ENCODE measurements at regions not wholly inside any gene's neighbourhood (a gene's known extent, or its start where the extent isn't known, plus 50 kb on each side); places are given as distances from the start of the nearest gene placed in this dataset.

DNA sequence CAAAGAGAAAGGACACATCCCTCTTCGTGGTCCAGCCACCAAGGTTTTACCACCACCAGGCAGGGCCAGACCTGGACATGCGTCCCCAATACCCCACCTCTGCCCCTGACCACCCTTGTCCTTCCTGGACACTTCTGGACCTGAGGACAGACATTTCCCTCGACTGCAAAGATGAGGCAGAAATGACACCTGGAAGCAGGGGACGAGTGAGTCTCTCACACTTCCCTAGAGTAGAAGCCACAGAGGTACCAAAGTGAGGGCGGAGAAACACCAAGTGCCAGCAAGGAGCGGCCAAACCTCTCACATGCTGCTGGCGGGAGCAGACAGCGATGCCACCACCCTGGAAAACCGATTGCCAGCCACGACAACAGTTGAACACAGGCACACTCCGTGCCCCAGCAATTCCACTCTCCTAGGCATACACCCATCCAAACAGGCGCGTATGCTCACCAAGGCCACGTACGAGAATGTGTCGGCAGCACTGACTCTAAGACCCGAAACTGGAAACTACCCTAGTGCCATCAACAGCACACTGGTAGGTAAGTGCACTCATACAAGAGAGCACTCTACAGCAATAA lies 207.0 kb upstream of the NSMCE3 start:
- TF ChIP-seq, protein P1, sequence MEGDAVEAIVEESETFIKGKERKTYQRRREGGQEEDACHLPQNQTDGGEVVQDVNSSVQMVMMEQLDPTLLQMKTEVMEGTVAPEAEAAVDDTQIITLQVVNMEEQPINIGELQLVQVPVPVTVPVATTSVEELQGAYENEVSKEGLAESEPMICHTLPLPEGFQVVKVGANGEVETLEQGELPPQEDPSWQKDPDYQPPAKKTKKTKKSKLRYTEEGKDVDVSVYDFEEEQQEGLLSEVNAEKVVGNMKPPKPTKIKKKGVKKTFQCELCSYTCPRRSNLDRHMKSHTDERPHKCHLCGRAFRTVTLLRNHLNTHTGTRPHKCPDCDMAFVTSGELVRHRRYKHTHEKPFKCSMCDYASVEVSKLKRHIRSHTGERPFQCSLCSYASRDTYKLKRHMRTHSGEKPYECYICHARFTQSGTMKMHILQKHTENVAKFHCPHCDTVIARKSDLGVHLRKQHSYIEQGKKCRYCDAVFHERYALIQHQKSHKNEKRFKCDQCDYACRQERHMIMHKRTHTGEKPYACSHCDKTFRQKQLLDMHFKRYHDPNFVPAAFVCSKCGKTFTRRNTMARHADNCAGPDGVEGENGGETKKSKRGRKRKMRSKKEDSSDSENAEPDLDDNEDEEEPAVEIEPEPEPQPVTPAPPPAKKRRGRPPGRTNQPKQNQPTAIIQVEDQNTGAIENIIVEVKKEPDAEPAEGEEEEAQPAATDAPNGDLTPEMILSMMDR (conservative IDR thresholded peaks at IDR 0.05) = no peak
- no peaks in the 10 kb centered on the region for H3K36me3 Mint-ChIP-seq
- no peaks in the 10 kb centered on the region for H3K9me3 Mint-ChIP-seq

DNA sequence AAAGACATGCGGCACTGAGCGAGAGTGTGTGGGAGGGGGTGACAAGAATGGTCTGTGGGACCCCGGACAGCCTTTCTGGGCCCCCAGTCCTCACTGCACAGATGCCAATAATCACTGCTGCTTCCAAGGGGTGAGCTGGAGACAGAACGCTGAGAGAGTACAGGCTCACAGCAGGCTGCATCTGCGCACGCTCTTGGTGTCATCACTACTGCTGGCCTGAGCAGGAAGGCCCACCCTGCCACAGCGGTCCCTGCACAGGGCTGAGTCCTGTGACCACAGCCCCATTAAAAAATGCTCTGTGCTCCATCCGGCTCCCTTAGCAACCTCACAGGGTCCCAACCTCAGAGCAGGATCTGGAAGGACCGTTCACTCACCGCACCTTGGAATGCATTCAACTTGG lies 205.5 kb upstream of the NSMCE3 start:
- no peak for DNase-seq (ENCODE audit: extremely low spot score, unreplicated experiment)
- H3K36me3 Mint-ChIP-seq = no peaks in the 10 kb centered on the region
- TF ChIP-seq, protein P1 (conservative IDR thresholded peaks at IDR 0.05) = no peak
- no peak overlapping the region for H3K4me3 Mint-ChIP-seq
- peaks cover 10% of the 10 kb centered on the region for H3K4me1 Mint-ChIP-seq (ENCODE audit: unreplicated experiment)
- H3K27me3 Mint-ChIP-seq = peaks cover 3% of the 10 kb centered on the region
- no peaks in the 10 kb centered on the region for H3K9me3 Mint-ChIP-seq
- H3K27ac Mint-ChIP-seq = no peak overlapping the region

More for the DNA sequence above, 207.0 kb upstream of the NSMCE3 start:
- Mint-ChIP-seq H3K4me1 (ENCODE audit: unreplicated experiment) (no peaks in the 10 kb centered on the region), H3K4me3 (no peak overlapping the region), H3K27me3 (peaks cover 3% of the 10 kb centered on the region), H3K27ac (no peak overlapping the region)
- DNase-seq (ENCODE audit: extremely low spot score, unreplicated experiment) = no peak

- Mint-ChIP-seq H3K4me1 (ENCODE audit: unreplicated experiment) (peaks cover 10% of the 10 kb centered on the region), H3K9me3 (no peaks in the 10 kb centered on the region), H3K36me3 (no peaks in the 10 kb centered on the region), H3K27me3 (peaks cover 3% of the 10 kb centered on the region), H3K27ac (no peak overlapping the region), H3K4me3 (no peak overlapping the region)
- TF ChIP-seq, protein P1 (conservative IDR thresholded peaks at IDR 0.05) = no peak
- DNase-seq (ENCODE audit: extremely low spot score, unreplicated experiment) = no peak
Measured at GRCh38 chr15:29473621-29474105, 204.0 kb upstream of the NSMCE3 start.

DNA sequence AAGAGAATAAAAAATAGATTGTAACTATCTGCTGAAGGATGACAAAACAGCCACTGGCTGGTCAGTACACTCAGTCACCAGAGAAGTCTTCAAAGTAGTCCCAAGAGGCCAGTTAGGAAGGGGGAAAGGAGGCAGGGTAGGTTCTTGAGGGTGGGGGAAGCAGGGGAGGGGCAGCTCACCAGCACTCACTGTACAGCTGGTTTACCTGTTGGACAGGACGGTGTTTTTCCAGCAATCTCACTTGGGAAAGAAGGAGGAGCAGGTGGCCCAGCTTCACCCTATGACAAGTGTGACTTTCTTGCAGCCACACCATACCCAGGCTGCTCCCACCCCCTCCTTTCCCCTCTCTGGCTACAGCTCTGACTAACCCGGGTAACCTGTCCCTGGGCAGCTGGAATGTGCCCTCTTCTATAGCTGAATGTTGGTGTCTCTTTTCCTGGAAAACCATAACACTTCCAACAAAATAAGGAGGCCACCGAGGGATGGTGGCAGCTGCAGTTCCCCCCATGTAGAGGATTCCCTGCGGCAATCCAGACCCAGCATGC lies 203.4 kb upstream of the NSMCE3 start:
- DNase-seq (ENCODE audit: extremely low spot score, unreplicated experiment) = no peak
- TF ChIP-seq, protein P1 (conservative IDR thresholded peaks at IDR 0.05) = no peak
- Mint-ChIP-seq H3K36me3 (no peaks in the 10 kb centered on the region), H3K27ac (no peak overlapping the region), H3K27me3 (peaks cover 3% of the 10 kb centered on the region), H3K9me3 (no peaks in the 10 kb centered on the region), H3K4me1 (ENCODE audit: unreplicated experiment) (peaks cover 10% of the 10 kb centered on the region), H3K4me3 (no peak overlapping the region)

DNA sequence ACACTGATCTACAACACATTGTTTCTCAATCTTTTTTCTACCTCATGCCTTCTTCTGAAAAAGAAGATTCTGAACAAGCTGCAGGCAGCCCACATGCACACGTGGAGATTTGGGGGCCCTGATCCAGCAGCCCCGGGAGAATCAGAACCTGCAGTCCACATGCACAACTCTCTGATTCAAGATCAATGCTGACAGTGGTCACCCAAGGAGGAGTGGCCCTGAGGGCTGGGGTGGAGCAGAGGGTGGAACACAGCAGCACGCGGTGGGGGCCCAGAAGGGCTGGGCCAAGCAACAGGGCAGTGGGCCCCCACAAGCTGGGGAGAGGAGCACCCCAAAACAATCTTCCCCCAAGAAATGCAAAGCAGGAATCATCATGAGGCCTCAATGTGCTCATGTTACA lies 202.1 kb upstream of the NSMCE3 start:
- DNase-seq (ENCODE audit: extremely low spot score, unreplicated experiment) = no peak
- Mint-ChIP-seq H3K27ac (no peak overlapping the region), H3K36me3 (no peaks in the 10 kb centered on the region), H3K4me3 (no peak overlapping the region), H3K9me3 (no peaks in the 10 kb centered on the region), H3K4me1 (ENCODE audit: unreplicated experiment) (peaks cover 10% of the 10 kb centered on the region), H3K27me3 (peaks cover 5% of the 10 kb centered on the region)
- TF ChIP-seq, protein P1 (conservative IDR thresholded peaks at IDR 0.05) = no peak

Measured in type B pancreatic cell (in vitro differentiated cells).